ENCODE measurements at regions not wholly inside any gene's neighbourhood (a gene's known extent, or its start where the extent isn't known, plus 50 kb on each side); places are given as distances from the start of the nearest gene placed in this dataset.

DNA sequence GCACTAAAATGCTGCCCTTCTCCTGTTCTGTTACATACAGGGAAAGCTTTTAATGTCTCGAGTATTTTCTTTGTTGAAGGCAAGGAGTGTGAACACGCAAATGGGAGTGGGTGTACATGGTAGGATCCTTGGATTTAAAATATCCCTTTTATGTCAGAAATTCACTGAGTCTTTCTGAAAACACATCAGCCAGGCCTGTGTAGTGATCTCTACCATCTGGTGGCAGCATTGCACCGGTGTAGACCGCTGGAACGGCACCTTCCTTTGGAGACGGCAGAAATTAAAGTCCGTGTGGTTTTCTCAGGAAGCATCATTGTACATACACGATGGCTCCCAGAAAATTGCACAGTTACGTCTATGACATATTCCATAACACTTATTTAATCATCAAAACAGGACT lies 515.8 kb downstream of the GALR1 start:
- no peaks in the 10 kb centered on the region for H3K9me3 ChIP-seq (ENCODE audit: low read depth, low read length, poor library complexity, severe bottlenecking)
- TF ChIP-seq EZH2 (IDR thresholded peaks at IDR 0.05; ENCODE audit: borderline replicate concordance, low read depth, low read length, poor library complexity, severe bottlenecking) (no peak), CTCF (conservative IDR thresholded peaks at IDR 0.05; ENCODE audit: low read depth, low read length) (peak; percentile 32; the same call in 1 of the 2 replicates)
- DNase-seq (ENCODE audit: low spot score): peak; percentile 3
- ChIA-PET POLR2A (ENCODE audit: low non-redundant PET) (no interaction called here), CTCF (no interaction called here)
- intact Hi-C loops (cut with micrococcal nuclease; ENCODE audit: unreplicated experiment): no loop called here
- no peaks in the 10 kb centered on the region for H3K27me3 ChIP-seq (replicated peaks; ENCODE audit: insufficient read depth, low read depth, low read length, poor library complexity)
- H3K27ac ChIP-seq (ENCODE audit: low read depth, low read length, poor library complexity, severe bottlenecking): no peak overlapping the region
- no peak overlapping the region for H3K4me3 ChIP-seq (ENCODE audit: low read depth, low read length, poor library complexity, severe bottlenecking)
- H3K4me1 ChIP-seq (ENCODE audit: insufficient read depth, low read length, poor library complexity, severe bottlenecking): no peaks in the 10 kb centered on the region
- BruUV-seq (replicated peaks): no TSS peak
- no peaks in the 10 kb centered on the region for H3K36me3 ChIP-seq (ENCODE audit: insufficient read depth, low read length, poor library complexity, severe bottlenecking)

- Histone ChIP-seq H3K27ac (ENCODE audit: low read depth, low read length, poor library complexity, severe bottlenecking) (no peak overlapping the region), H3K27me3 (replicated peaks; ENCODE audit: insufficient read depth, low read depth, low read length, poor library complexity) (no peaks in the 10 kb centered on the region), H3K9me3 (ENCODE audit: low read depth, low read length, poor library complexity, severe bottlenecking) (no peaks in the 10 kb centered on the region), H3K4me3 (ENCODE audit: low read depth, low read length, poor library complexity, severe bottlenecking) (no peak overlapping the region), H3K4me1 (ENCODE audit: insufficient read depth, low read length, poor library complexity, severe bottlenecking) (no peaks in the 10 kb centered on the region), H3K36me3 (ENCODE audit: insufficient read depth, low read length, poor library complexity, severe bottlenecking) (no peaks in the 10 kb centered on the region)
- BruUV-seq (replicated peaks): no TSS peak
- intact Hi-C loops (cut with micrococcal nuclease; ENCODE audit: unreplicated experiment): no loop called here
- TF ChIP-seq CTCF (conservative IDR thresholded peaks at IDR 0.05; ENCODE audit: low read depth, low read length) (no peak), EZH2 (IDR thresholded peaks at IDR 0.05; ENCODE audit: borderline replicate concordance, low read depth, low read length, poor library complexity, severe bottlenecking) (no peak)
- POLR2A ChIA-PET (ENCODE audit: low non-redundant PET): no interaction called here
- CTCF ChIA-PET: no interaction called here
- DNase-seq (ENCODE audit: low spot score): no peak
Observed at GRCh38 chr18:77766421-77766820, 516.8 kb downstream of the GALR1 start.

GRCh38 chr18:77772177-77772576 lies 522.5 kb downstream of the GALR1 start:
- intact Hi-C loops (cut with micrococcal nuclease; ENCODE audit: unreplicated experiment): no loop called here
- no peaks in the 10 kb centered on the region for H3K36me3 ChIP-seq (ENCODE audit: insufficient read depth, low read length, poor library complexity, severe bottlenecking)
- ChIA-PET POLR2A (ENCODE audit: low non-redundant PET) (no interaction called here), CTCF (no interaction called here)
- no peak overlapping the region for H3K27ac ChIP-seq (ENCODE audit: low read depth, low read length, poor library complexity, severe bottlenecking)
- H3K27me3 ChIP-seq (replicated peaks; ENCODE audit: insufficient read depth, low read depth, low read length, poor library complexity): no peaks in the 10 kb centered on the region
- H3K4me3 ChIP-seq (ENCODE audit: low read depth, low read length, poor library complexity, severe bottlenecking): no peak overlapping the region
- no peak for TF ChIP-seq EZH2 (IDR thresholded peaks at IDR 0.05; ENCODE audit: borderline replicate concordance, low read depth, low read length, poor library complexity, severe bottlenecking)
- TF ChIP-seq CTCF (conservative IDR thresholded peaks at IDR 0.05; ENCODE audit: low read depth, low read length): no peak
- BruUV-seq (replicated peaks): no TSS peak
- peaks cover 8% of the 10 kb centered on the region for H3K9me3 ChIP-seq (ENCODE audit: low read depth, low read length, poor library complexity, severe bottlenecking)
- no peak for DNase-seq (ENCODE audit: low spot score)
- H3K4me1 ChIP-seq (ENCODE audit: insufficient read depth, low read length, poor library complexity, severe bottlenecking): no peaks in the 10 kb centered on the region
